HK-2 (cell line): ENCODE measurements at regions not wholly inside any gene's neighbourhood (a gene's known extent, or its start where the extent isn't known, plus 50 kb on each side); places are given as distances from the start of the nearest gene placed in this dataset.

Source experiments
- DNase-seq: peaks from one replicate; pipeline ENCODE4 v3.0.0-alpha.2; 2018; ENCODE audit not compliant: unreplicated experiment

DNA sequence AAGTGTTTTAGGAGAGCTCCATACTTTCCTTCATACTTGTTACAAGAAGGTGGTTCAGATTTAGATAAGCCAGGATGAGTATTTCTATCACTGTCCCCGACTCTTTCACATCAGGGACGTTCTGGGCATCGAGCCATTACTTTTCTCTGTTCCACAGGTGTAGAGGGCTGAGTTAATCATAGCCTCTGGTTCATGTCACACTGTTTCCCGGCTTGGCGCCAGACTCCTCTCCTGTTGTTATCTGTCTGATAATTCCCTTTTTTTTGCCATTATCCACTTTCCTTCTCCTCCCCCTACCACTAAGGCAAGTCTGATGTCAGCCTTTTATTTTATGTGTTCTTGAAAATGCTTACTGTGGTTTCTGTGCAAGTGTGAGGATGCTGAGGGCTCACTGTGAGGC lies 593.4 kb downstream of the UTRN start:
- DNase-seq = no peak

DNA sequence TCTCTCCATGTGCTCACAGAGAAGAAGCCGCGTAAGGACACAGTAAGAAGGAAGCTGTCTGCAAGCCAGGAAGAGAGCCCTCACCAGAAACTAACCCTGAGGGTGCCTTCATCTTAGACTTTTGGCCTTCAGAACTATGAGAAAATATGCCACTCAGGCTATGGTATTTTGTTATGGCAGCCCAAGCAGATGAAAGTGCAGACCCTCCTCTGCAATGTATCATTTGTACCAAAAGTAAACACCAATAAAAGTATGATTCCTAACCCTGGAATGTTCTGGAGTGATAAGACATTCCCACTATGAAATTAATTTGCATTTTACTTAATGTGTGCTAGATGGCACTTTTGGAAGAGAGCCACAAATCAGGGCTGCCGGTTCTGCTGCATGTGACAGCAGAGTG lies 594.3 kb downstream of the UTRN start:
- DNase-seq = no peak

DNA sequence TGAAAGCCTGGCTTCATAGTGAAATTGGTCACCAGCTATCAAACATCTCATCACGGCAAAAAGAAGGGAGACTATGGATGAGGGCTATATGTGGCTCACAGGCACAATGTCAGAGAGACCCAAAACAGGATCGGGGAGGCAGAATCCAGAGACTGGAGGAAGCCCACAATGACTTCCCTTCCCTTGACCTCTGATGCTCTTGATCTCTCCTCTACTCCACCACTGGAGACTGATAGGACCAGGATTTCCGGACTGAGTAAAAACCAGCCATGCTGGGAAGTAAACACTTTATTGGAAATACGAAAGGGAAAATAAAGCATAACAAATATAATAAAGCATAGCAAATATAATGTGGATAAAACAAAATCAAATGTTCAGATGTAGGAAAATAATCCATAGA lies 597.3 kb downstream of the UTRN start:
- no peak for DNase-seq

DNA sequence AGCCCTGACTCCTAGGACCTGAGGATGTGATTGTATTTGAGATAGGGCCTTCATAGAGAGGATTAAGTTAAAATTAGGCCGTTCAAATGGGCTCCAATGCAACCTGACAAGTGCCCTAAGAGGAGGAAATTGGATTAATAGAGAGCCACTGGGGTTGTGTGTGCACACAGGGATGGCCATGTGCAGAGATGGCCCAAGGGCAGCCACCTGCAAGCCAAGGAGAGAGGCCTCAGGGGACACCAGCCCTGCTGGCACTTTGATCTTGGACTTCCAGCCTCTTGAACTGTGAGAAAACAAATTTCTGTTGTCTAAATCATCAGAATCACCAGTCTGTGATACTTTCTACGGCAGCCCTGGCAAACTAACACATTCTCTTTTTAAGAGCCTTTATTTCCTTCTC lies 598.8 kb downstream of the UTRN start:
- no peak for DNase-seq

DNA sequence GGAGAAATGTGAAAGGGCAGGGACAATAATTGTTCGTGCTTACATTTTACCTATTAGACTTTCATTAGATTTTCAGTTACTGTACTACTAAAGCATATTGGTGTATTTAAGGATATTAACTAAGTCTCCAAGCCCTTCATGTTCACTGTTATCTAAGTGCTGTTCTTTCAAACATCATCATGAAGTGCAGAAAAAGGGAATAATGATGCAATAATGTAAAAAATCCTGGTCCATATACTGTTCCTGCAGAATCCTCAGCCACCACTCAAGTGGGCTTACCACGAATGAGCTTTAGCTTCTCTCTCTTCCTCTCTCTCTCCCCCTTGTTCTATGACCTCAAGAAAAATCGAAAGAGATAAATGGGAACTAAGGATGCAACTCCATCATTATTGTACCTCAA lies 600.7 kb downstream of the UTRN start:
- DNase-seq = no peak

DNA sequence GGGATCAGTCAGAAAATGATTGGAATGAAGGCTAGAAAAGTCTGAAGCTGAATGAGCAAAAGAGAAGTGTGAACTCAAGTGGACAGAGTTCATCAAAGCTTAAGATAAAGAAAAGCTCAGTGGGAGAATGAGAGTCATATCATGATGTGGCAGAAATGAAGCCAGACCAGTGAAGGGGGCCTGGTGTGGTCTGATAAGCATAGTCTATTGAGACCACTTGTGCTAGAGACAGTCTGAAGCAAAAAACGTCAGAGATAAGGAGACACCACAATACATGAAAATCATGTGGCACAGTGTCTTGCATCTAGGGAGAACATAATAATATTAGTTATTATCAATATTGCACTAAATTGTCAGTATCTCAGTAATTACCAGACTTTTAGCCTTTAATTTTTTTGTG lies 601.5 kb downstream of the UTRN start:
- no peak for DNase-seq

DNA sequence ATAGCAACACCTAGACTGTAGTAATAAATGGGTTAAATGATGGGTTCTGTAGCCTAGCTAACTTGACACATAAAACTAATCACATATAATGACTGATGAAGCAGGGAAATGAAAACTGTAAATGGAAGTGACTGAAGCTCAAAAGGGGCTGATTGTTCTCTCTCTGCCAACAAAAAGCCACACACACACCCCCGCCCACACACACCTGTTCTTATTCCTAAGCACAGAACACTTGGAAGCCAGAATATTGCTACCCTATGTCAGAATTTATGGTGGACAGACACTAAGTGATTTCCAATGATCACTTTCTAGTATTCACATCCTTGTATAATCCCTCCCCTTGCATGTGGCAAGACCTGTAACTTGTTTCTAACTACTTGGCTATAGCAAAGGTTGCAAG lies 603.5 kb downstream of the UTRN start:
- DNase-seq = no peak

DNA sequence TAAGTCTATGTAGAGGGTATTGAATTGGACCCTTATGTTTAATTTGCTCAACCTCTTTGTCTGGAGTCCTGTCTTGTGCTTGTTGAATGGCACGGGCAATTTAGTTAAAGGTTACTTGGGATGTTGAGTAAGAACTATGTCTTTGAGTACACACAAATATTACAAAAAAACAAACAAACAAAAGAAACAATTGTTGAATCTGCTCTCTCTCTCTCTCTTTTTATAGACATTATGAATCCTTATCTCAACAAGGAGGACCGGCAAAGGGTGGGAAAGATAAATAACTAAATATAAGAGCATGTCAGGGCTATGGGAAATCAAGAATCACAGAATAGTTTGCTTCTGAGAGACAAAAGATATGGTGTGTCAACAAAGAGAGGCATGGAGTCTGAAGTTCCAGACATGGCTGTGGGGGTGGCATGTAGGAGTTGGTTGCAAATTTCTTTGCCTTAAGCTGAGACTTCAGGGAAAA lies 608.6 kb downstream of the UTRN start:
- no peak for DNase-seq

DNA sequence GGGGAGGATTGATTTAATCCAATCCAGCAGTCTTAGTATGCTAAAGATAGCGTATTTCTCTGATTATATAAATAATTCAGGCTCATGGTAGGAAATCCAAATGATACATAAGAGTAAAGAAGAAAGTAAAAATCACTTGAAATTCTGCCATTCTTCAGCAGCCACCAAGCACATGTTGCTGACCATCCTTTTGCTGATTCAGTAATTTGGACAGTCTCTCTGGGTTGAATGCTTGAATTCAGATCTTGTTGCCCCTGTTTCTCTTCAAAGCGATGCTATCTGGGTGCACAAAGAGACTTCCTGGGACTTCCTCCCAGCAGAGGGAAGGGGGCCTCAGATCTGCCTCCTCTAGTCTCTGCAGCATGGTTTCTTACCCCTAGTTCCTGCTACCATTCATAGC lies 609.1 kb downstream of the UTRN start:
- no peak for DNase-seq

DNA sequence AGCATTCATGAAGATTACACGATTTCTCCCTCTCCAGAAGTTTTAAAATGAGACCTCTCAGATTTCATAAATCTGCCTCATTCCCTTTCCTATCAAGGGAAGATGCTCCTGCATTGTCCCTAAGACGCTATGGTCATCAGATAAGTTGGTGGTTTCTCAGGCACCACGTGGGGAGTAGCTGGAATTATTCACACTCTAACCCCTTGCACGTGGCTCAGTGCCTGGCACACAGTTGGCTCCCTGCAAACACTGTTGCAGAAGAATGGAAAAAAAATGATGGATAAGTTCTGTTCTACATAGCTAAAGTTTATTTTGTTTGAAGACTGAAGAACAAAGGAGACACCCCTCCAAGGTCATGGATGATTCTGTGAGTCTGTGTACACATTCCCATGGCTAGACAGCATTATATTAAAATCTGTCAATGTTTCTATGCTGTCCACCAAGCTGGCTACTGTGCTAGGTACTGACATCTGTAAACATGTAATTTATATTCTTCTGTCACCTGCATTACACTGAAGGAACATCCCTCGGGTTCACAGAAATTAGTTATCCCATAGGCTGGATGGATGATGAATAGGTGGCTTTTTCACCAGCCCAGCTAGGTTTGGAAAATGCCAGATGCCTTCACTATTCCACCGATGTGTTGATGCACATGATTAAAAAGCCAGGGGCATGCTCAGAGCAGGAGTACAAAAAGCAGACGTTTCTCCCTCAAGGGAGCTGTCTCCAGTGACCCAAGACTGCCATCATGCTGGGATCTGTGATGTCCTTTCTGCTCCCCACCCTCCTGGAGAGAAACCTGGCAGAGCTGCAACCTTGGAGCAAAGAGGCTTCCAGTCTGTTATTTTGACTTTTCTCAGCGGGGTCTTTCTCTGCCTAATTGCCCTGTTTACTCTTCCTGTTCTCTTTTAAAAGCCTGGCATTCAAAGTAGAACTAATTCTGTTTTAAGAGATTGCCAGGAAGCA lies 610.5 kb downstream of the UTRN start:
- DNase-seq = no peak

DNA sequence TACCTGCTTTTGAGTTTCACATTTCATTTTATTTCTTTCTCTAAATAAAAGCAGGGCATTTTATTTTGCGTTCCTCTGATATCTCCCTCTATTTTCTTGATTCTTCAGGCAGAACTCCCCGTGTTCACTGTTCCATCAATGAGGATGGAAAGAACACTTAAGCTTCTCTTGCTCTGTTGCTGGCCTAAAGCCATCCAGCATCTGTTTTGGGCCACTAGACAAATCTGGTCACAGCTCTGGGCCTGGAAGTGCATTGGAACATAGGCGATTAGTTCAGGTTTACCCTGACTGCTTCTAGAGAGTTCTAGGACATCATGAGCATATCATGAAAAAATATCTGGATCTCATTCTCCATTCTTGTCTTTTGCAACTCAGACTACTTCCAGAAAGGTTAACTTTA lies 611.2 kb downstream of the UTRN start:
- DNase-seq = no peak

DNA sequence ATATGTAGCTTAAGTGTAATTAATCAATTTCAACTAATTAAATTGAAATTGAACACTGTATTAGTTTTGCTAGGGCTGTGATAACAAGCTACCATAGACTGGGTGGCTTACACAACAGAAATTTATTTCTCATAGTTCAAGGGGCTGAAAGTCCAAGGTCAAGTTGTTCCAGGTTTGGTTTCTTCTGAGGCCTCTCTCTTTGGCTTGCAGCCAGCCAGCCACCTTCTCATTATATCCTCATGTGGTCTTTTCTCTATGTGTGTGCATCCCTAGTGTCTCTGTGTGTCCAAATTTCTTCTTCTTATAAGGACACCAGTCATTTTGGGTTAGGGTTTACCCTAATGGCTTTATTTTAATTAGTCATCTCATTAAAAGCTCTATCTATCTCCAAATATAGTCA lies 611.7 kb downstream of the UTRN start:
- no peak for DNase-seq

DNA sequence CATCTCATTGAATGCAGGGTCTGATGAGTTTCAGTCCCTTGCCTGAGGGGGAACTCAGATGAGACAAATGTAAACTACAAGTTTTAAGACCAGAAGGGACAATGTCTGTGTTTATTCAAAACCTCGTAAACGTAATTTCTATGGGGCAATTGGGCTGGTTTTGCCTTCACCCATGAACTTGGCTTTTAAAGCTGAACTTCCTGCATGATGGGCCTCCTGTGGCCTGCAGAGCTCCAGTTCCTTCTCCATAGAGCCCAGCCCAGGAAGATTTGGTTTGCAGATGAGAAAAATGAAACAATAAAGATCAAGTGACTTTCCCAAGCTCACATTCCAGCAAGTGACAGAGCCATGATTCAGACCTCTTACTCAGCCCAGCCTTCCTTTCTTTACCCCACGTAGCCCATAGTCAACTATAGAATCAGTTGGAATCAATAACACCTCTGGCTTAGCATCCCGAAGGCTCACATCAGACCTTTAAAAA lies 612.3 kb downstream of the UTRN start:
- peak; percentile 16 for DNase-seq

DNA sequence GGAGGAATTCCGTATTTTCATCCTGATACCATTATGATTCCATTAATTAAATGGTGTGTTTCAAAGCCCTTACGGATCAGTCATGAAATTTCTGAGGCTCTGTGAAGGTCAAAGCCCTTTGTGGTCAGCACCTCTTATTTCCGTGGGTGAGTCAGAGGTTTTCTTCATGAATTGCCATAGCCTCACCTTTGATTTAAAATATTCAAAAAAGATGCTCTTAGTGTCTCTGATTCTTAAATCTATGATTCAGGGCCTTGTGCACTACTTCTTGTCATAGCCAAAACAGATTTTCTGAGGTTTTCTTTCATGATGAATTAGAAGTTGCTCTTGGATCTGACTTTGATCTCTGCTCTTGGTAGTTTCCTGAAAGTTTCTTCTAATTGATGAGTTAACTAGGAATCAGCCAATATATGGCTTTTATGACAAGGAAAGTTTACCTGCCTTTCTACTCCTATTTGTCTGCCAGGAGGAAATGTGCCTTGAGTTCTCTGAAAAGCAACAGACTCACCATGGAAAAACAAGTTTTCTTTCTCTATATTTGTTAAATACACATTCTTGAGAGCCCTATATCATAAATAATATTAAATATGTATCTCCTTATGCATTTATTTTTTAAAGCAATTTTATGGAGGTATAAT lies 613.0 kb downstream of the UTRN start:
- DNase-seq = no peak

DNA sequence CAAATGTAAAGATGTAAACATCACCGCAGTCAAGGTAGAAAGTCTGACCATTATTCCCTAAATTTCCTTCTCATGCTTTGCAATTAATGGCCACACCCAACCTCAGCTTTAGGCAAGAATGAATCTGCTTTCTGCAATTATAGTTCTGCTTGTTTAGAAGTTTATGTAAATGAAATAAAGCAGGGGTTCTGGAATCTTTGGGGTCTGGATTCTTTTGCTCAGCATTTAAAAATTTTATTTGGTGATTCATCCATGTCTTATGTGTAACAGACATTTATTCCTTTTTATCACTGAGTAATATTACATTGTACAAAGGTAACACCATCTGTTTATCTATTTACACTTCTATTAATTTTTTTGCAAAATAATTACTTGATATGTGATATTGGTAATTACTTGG lies 613.6 kb downstream of the UTRN start:
- no peak for DNase-seq

DNA sequence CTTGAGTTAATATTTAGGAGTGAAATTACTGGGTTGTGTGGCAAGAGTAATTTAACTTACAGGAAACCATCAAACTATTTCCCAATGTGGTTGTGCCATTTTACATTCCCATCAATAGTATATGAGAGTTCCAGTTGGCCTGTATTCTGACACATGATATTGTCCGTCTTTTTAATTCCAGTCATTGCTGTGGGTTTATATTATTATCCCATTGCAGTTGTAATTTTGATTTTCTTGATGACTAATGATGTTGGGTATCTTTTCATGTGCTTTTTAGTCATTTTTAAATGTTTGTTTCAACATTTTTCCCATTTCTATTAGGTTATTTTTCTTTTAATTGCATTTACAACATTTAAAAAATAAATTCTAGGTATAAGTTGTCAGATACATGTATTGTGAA lies 614.0 kb downstream of the UTRN start:
- DNase-seq = no peak

DNA sequence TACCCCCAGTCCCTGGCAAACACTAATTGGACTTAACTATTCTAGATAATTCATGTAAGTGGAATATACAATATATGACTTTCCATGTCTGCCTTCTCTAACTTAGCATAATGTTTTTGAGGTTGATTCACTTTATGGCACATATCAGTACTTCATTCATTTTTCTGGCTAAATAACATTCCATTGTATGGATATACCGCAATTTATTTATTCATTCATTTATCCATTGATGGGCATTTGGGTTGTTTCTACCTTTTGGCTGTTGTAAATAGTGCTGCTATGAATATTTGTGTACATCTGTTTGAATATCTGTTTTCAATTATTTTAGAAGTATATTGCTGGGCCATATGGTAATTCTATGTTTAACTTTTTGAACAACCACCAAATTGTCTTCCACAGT lies 616.3 kb downstream of the UTRN start:
- DNase-seq = no peak

DNA sequence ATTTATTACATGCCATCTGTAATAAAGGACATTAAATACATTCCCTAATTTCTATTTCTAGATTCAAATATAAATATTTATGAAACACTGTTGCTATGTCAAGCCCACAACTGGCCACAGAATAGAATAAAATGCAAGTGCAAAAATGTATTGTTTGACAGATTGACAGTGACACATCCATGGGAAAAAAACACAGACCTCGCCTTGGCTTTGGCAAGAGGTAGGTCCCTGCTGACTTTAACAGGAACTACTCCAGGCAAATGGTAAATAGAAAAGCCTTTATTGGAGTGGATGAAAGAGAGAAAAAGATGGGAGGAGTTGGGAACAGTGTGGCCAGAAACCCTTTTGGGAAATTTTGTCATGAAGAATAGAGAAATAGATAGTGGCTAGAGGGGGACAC lies 622.9 kb downstream of the UTRN start:
- DNase-seq = no peak

DNA sequence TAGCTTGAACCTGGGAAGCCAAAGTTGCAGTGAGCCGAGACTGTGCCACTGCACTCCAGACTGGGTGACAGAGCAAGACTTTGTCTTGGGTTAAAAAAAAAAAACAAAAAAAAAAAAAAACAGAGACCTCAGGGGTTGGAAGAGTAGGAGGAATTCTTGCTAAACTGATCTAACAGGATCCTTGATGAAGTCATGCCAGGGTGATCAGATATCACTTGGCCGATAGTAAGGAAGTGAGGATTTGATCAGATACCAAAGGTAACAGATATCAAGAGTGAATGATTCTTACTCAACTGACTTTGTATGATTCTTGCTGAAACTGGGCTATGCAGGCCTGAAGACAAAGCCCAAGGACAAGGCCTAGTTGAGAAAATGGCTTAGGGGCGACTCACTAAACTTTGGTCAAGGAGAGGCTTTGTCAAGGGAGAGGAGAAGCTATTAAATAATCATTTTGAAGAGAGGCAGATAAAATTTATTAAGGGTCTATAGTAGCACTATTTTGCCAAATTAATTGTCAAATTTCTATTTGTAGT lies 624.7 kb downstream of the UTRN start:
- DNase-seq = no peak

DNA sequence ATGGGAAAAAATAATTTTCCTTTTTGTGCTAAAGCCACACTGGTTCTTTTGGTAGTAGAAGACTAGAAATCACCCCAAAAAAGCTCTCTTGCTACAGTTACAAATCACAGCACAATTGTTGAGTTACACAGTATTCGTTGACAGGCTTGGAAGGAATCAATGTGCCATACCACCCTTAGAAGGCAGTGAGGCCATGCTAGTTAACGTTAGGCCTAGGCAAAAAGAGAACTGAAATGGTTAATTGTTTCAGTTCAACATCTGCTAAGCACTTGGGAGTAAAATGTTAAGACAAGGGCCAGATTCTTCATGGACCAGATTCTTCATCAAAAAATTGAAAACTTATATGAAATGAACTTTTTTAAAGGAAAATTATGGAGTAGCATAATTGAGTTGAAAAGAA lies 626.2 kb downstream of the UTRN start:
- DNase-seq = no peak

DNA sequence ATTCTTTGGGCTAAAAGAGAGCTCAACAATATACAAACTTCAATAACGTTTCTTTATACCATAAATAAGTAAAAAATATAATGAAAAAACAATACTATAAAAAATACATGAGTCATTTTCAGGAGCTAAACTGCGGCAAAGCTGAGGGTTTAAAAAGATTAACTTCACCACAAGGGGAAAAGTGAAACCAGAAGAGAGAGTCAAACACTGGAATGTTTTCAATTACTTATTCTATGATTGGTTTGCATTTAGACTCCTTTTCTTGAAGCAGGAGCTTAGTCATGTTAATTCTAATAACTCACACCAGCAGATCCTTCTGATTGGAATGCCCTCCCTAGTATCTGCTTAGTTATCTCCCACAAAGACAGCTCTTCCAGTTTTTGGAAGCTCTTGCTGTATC lies 627.3 kb downstream of the UTRN start:
- DNase-seq = no peak

DNA sequence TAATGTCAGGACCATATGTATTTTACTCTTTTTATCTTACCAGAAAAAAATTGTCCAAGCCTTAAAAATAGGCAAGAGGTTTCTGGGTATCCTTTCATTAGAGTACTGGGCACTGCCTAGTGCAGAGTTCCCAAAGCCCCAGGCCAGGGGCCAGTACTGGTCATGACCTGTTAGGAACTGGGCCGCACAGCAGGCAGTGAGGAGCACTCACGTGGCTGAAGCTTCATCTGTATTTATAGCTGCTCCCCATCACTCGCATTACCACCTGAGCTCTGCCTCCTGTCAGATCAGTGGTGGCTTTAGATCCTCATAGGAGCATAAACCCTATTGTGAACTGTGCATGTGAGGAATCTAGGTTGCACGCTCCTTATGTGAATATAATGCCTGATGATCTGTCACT lies 632.9 kb downstream of the UTRN start:
- DNase-seq = no peak

DNA sequence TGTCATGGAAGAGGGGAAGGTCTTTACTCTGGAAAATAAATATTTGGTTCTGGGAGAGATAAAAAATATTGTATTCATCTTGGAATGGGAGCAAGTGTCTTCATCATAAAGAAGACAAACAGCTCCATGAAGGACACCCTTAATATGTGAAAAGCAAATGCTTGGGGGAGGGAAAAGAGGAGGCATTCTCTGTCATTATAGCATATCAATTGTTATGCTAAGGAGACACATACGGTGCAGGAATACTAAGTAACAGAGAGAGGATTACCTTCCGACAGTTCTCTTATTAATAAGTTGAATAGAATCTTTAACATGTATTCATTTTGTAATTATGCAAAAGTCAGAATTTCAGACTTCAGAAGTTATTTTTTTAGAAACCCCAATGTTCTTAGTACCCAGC lies 634.4 kb downstream of the UTRN start:
- DNase-seq = no peak
